PC-3 (cell line): ENCODE measurements at regions not wholly inside any gene's neighbourhood (a gene's known extent, or its start where the extent isn't known, plus 50 kb on each side); places are given as distances from the start of the nearest gene placed in this dataset.

ENCODE experiments used
- ATAC-seq: fragments of 200-7000 bp; cut with Tn5 transposase; 2 replicates; pipeline ENCODE4 v1.9.1; 2020; ENCODE audit warnings: mild to moderate bottlenecking, moderate library complexity
- BruUV-seq: library from RNA; stranded (reverse); fragments of 400-500 nt; replicated peaks from 2 replicates; lab custom pipeline; 2021; lab: Mats Ljungman, UMichigan
- CTCF ChIA-PET: fragments of 300-600 bp; sonication (Branson Sonifier 250); formaldehyde crosslinking; loops from one replicate; lab custom pipeline; 2022; ENCODE audit warnings: antibody characterized with exemption; lab: Charles Lee
- POLR2A ChIA-PET: fragments of 300-600 bp; sonication (Branson Sonifier 250); formaldehyde crosslinking; loops from one replicate; lab custom pipeline; 2022; ENCODE audit warnings: antibody characterized with exemption; ENCODE audit not compliant: unreplicated experiment; lab: Charles Lee
- DNase-seq: peaks from one replicate; pipeline ENCODE4 v3.0.0-alpha.2; 2015
- H2AFZ ChIP-seq: fragments of 300-600 bp; sonication (generic); 2 replicates; pipeline ENCODE4 v1.6.0; 2016; ENCODE audit warnings: antibody characterized with exemption, low read length
- H3F3A ChIP-seq: fragments of 300-600 bp; sonication (generic); one replicate; pipeline ENCODE4 v1.6.0; 2017; ENCODE audit warnings: antibody characterized with exemption, low read length, control low read depth, mild to moderate bottlenecking; ENCODE audit not compliant: unreplicated experiment
- H3K27ac ChIP-seq: fragments of 300-600 bp; sonication (generic); 2 replicates; pipeline ENCODE4 v1.5.1; 2016; ENCODE audit warnings: mild to moderate bottlenecking, low read length
- H3K27me3 ChIP-seq: fragments of 300-600 bp; sonication (generic); 2 replicates; pipeline ENCODE4 v1.6.1; 2016; ENCODE audit warnings: low read length, mixed read lengths
- H3K36me3 ChIP-seq: fragments of 300-600 bp; sonication (generic); 2 replicates; pipeline ENCODE4 v1.6.1; 2016; ENCODE audit warnings: low read depth, mixed run types, low read length, mixed read lengths
- H3K4me1 ChIP-seq: fragments of 300-600 bp; sonication (generic); 2 replicates; pipeline ENCODE4 v1.5.1; 2016; ENCODE audit warnings: low read length; ENCODE audit not compliant: insufficient read depth
- H3K4me2 ChIP-seq: fragments of 300-600 bp; sonication (generic); 2 replicates; pipeline ENCODE4 v1.6.0; 2016; ENCODE audit warnings: low read length
- H3K4me3 ChIP-seq: fragments of 300-600 bp; sonication (generic); 2 replicates; pipeline ENCODE4 v1.5.1; 2016; ENCODE audit warnings: mild to moderate bottlenecking, low read length, mixed read lengths
- H3K79me2 ChIP-seq: fragments of 300-600 bp; sonication (generic); 2 replicates; pipeline ENCODE4 v1.6.1; 2017; ENCODE audit warnings: low read length, mixed read lengths
- H3K9ac ChIP-seq: fragments of 300-600 bp; sonication (generic); 2 replicates; pipeline ENCODE4 v1.6.0; 2016; ENCODE audit warnings: mild to moderate bottlenecking, low read length
- H3K9me2 ChIP-seq: fragments of 300-600 bp; sonication (generic); replicated peaks from 2 replicates; pipeline ENCODE4 v1.6.1; 2016; ENCODE audit warnings: mixed run types, low read length, mixed read lengths
- H3K9me3 ChIP-seq: fragments of 300-600 bp; sonication (generic); 2 replicates; pipeline ENCODE4 v1.6.1; 2016; ENCODE audit warnings: low read length, mixed read lengths
- H4K20me1 ChIP-seq: fragments of 300-600 bp; sonication (generic); 2 replicates; pipeline ENCODE4 v1.6.1; 2016; ENCODE audit warnings: low read length, mixed read lengths
- CTCF ChIP-seq: fragments of 300-600 bp; sonication (generic); conservative IDR thresholded peaks from 2 replicates; pipeline ENCODE4 v1.5.1; 2017; ENCODE audit warnings: antibody characterized with exemption, low read depth, mild to moderate bottlenecking, low read length
- EZH2 ChIP-seq: fragments of 300-600 bp; sonication (generic); IDR thresholded peaks from one replicate; pipeline ENCODE4 v1.6.1; 2017; ENCODE audit warnings: antibody characterized with exemption, mild to moderate bottlenecking, low read length; ENCODE audit not compliant: unreplicated experiment
- EZH2phosphoT487 ChIP-seq: fragments of 300-600 bp; sonication (generic); IDR thresholded peaks from 2 replicates; pipeline ENCODE4 v1.6.1; 2018; ENCODE audit warnings: mild to moderate bottlenecking, antibody characterized with exemption, low read length, borderline replicate concordance
- intact Hi-C: fragments of 100-400 bp; cut with micrococcal nuclease; formaldehyde crosslinking; loops from 2 replicates; pipeline ENCODE4 v1.9.0; 2023

- ChIA-PET POLR2A (no interaction called here), CTCF (no interaction called here)
- DNase-seq (no peak), ATAC-seq (no peak)
- no peak overlapping the region for H3K4me2 ChIP-seq
- H2AFZ ChIP-seq: no peak overlapping the region
- no peaks in the 10 kb centered on the region for H3K9me3 ChIP-seq
- intact Hi-C loops: no loop called here
- no peak overlapping the region for H3K4me3 ChIP-seq
- H3K36me3 ChIP-seq: no peaks in the 10 kb centered on the region
- BruUV-seq: no TSS peak
- no peaks in the 10 kb centered on the region for H3K9me2 ChIP-seq
- no peak for TF ChIP-seq CTCF
- no peak for TF ChIP-seq EZH2phosphoT487
- no peak for TF ChIP-seq EZH2
- H3K4me1 ChIP-seq: peaks cover 22% of the 10 kb centered on the region
- no peak overlapping the region for H3K27ac ChIP-seq
- no peaks in the 10 kb centered on the region for H3K79me2 ChIP-seq
- no peaks in the 10 kb centered on the region for H3K27me3 ChIP-seq
- no peaks in the 10 kb centered on the region for H3F3A ChIP-seq
- no peak overlapping the region for H3K9ac ChIP-seq
- H4K20me1 ChIP-seq: no peaks in the 10 kb centered on the region
These were observed 82.6 kb downstream of the CT47B1 start for GRCh38 chrX:120793098-120793497.

DNA sequence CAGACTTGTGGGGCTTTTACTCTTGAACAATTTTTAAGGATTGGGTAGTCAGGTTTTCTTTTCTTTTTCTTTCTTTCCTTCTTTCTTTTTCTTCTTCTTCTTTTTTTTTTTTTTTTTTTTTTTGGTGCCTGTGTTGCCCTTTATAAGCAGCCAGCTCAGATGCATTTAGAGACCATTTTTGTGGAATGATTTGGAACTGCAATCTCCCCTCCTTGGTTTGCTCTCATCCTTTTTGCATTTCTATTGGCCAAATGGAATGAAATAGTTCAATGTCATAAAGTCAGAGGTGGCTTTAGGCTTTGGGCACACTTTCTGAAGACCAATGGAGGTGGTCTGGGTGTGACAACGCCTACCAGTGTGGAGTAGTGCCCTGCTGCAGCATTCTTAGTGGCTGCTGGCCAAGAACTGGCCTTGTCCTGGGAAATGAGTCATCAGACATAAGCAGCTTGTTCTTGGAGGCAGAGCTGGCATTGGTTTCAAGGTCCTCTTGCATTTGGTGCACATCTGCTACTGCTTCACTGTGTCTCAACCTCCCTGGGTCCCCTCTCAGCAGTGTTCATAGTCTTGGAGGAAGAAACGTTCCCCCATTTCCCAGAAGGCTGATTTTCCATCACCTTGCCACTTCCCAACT, 84.5 kb downstream of the CT47B1 start:
- BruUV-seq: no TSS peak
- H3K27ac ChIP-seq: no peak overlapping the region
- DNase-seq (peak; percentile 79), ATAC-seq (peak; percentile 85)
- H3K4me3 ChIP-seq: no peak overlapping the region
- no peak overlapping the region for H2AFZ ChIP-seq
- no peak for TF ChIP-seq CTCF
- no peak for TF ChIP-seq EZH2
- TF ChIP-seq EZH2phosphoT487: no peak
- peak overlapping the region; percentile 26; the same call in 1 of the 2 replicates for H3K4me2 ChIP-seq
- CTCF ChIA-PET: no interaction called here
- no peaks in the 10 kb centered on the region for H3K27me3 ChIP-seq
- H3K79me2 ChIP-seq: no peaks in the 10 kb centered on the region
- no peaks in the 10 kb centered on the region for H3K9me3 ChIP-seq
- POLR2A ChIA-PET: no interaction called here
- intact Hi-C loops: loop anchor here (2.0 kb wide), 1 partner anchor 788 kb away; no protein-coding TSS in a partner anchor
- H3K9ac ChIP-seq: no peak overlapping the region
- no peaks in the 10 kb centered on the region for H3F3A ChIP-seq
- H3K4me1 ChIP-seq: peaks cover 17% of the 10 kb centered on the region
- H3K36me3 ChIP-seq: no peaks in the 10 kb centered on the region
- H4K20me1 ChIP-seq: no peaks in the 10 kb centered on the region
- H3K9me2 ChIP-seq: no peaks in the 10 kb centered on the region

DNA sequence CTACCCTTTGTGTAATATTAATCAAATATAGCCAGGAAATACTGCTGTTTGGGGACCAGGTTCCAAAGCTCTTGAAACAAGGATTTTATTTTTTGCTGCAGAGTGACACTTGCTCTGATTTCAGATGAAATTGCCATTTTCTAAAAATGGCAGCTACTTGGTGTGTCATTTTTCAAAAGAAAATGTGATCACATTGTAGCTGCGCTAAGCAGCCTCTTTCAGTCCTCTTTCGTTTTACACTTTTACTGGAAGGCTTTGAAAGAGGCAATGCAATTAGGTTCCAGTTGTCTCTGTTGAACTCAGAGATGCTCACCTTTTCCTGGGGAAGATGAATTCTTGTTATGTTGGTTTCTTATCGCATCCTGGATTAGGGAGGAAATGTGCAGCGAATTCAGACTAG, 85.1 kb downstream of the CT47B1 start:
- Histone ChIP-seq H3K27me3 (no peaks in the 10 kb centered on the region), H3K4me2 (no peak overlapping the region), H3K4me3 (no peak overlapping the region), H3K9me3 (no peaks in the 10 kb centered on the region), H3K4me1 (peaks cover 17% of the 10 kb centered on the region), H3K79me2 (no peaks in the 10 kb centered on the region), H3K27ac (no peak overlapping the region), H3K9me2 (no peaks in the 10 kb centered on the region), H3K36me3 (no peaks in the 10 kb centered on the region), H2AFZ (peak overlapping the region; percentile 59), H3F3A (no peaks in the 10 kb centered on the region), H4K20me1 (no peaks in the 10 kb centered on the region), H3K9ac (no peak overlapping the region)
- POLR2A ChIA-PET: no interaction called here
- intact Hi-C loops: loop anchor here (2.0 kb wide), 1 partner anchor 788 kb away; no protein-coding TSS in a partner anchor
- DNase-seq (no peak), ATAC-seq (no peak)
- no TSS peak for BruUV-seq
- CTCF ChIA-PET: interaction anchor here (0.7 to 1.1 kb wide), 3 partner anchors 67 to 713 kb away, joined by 3 read pairs; no protein-coding TSS in a partner anchor
- no peak for TF ChIP-seq EZH2phosphoT487
- no peak for TF ChIP-seq EZH2
- no peak for TF ChIP-seq CTCF
